ENCODE measurements at regions not wholly inside any gene's neighbourhood (a gene's known extent, or its start where the extent isn't known, plus 50 kb on each side); places are given as distances from the start of the nearest gene placed in this dataset.

DNA sequence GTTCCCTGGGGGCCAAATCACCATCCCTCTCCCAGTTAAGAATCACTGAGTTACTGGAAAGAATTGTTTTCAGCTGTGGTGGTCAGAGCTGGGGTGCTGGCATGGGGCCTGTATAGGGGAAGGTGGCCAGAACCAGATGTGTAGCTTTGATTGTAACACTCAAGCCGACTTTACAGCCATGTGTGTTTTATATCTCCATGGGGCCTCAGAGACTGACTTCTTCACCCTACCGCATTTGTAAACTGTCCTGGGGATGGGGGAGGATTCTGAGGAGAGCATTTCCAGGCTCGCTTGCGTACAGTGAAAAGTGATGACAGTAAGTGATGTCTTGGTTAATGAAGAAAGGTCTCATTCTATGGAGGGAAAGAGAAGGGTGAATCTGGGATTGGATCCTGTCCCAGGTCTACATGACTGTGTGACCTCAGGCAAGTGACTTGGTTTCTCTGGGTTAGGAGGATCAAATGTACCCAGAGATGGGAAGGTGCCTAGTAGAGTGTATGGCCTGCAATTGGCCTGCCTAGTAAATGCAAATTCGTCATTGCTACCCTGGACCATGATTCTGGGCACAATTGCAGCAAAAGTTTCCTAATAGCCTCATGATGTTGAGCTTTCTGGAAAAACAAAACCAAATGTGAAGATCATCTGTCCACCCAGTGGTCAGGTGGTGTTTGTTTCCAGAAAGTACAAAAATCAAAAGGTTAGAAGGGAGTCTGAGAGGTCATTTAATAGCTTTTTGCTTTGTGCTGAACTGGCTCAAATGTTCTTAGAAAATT is 49.7 kb upstream of the RCC2 start:
- DNase-seq: peak; percentile 32
